ENCODE measurements at regions not wholly inside any gene's neighbourhood (a gene's known extent, or its start where the extent isn't known, plus 50 kb on each side); places are given as distances from the start of the nearest gene placed in this dataset.
A peak's percentile ranks its signal among the peaks of the same experiment; 100 is the strongest.

DNA sequence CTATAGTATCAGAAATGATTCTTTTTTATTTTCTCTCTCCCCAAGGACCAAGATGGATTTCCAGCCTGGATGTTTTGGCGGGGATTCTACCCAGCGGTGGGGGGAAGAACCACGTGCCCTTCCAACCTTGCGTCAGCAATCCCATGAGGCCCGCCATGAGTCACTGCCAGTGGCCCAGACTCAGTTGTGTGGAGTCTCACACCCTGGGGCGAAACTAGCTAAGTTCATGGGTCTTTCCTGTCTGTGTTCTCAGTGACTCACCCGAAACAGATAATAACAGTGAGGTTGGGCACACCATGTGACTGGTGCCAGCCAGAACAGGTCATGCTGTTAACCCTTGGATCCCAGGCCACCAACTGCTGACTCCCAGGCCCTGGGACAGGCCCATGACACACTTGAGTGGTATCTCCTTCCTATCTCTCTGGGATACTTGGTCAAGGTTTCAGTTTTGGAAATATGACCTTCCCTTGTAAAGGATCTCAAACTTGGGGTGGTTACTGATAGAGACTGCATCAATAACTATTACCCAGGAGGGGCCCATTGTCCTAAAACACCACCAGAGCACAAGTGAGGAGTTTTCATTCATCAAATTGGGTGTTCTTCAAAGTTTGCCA is 98.0 kb upstream of the DUSP10 start:
- CTCF ChIA-PET: interaction anchor here (1.4 kb wide), 1 partner anchor 90 kb away, joined by 4 read pairs; no protein-coding TSS in a partner anchor
- Mint-ChIP-seq H3K27me3 (ENCODE audit: low read depth) (peaks cover 5% of the 10 kb centered on the region), H3K27ac (peak overlapping the region; percentile 9), H3K9me3 (no peaks in the 10 kb centered on the region), H3K4me3 (no peak overlapping the region), H3K4me1 (ENCODE audit: low read depth) (peaks cover 35% of the 10 kb centered on the region), H3K36me3 (ENCODE audit: low read depth) (no peaks in the 10 kb centered on the region)
- peak; percentile 87 for DNase-seq
- intact Hi-C loops (cut with micrococcal nuclease): loop anchor here (1.0 to 10.0 kb wide), 10 partner anchors 15 to 965 kb away; partner anchors contain the start of genes DUSP10 and HLX

DNA sequence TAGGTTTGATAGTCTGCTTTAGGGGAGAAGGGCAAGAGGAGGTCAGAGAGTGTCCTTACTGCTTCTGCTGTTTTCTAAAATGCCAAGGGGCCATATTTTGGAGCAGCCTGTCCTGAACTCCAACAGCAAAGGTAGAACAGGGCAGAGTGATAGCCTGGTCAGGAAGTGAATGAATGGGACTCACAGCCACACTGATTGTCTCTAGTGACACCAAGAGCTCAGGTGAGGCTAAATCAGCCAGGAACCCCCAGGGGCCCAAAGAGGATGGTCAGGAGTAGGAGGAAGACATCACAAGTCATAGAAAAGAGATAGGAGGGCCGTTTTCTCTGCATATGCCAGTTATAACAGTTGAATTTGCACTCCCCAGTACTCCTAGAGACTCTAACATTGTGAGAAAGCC is 97.4 kb upstream of the DUSP10 start:
- no peak overlapping the region for H3K4me3 Mint-ChIP-seq
- no peaks in the 10 kb centered on the region for H3K9me3 Mint-ChIP-seq
- intact Hi-C loops (cut with micrococcal nuclease): loop anchor here (2.0 to 10.0 kb wide), 4 partner anchors 15 to 965 kb away; partner anchors contain the start of gene HLX
- peak; percentile 21 for DNase-seq
- CTCF ChIA-PET: interaction anchor here (1.4 kb wide), 1 partner anchor 90 kb away, joined by 4 read pairs; no protein-coding TSS in a partner anchor
- H3K4me1 Mint-ChIP-seq (ENCODE audit: low read depth): peaks cover 35% of the 10 kb centered on the region
- H3K27ac Mint-ChIP-seq: peak overlapping the region; percentile 9
- no peaks in the 10 kb centered on the region for H3K36me3 Mint-ChIP-seq (ENCODE audit: low read depth)
- H3K27me3 Mint-ChIP-seq (ENCODE audit: low read depth): peaks cover 5% of the 10 kb centered on the region

GRCh38 chr1:221837896-221838295 is 96.0 kb upstream of the DUSP10 start:
- DNase-seq: peak; percentile 70
- Mint-ChIP-seq H3K27me3 (ENCODE audit: low read depth) (peaks cover 5% of the 10 kb centered on the region), H3K4me3 (peak overlapping the region; percentile 16), H3K9me3 (no peaks in the 10 kb centered on the region), H3K27ac (peak overlapping the region; percentile 52), H3K36me3 (ENCODE audit: low read depth) (no peaks in the 10 kb centered on the region), H3K4me1 (ENCODE audit: low read depth) (peaks cover 35% of the 10 kb centered on the region)
- CTCF ChIA-PET: interaction anchor here (0.9 to 1.2 kb wide), 2 partner anchors 38 to 48 kb away, joined by 3 read pairs; no protein-coding TSS in a partner anchor
- intact Hi-C loops (cut with micrococcal nuclease): loop anchor here (1.0 to 10.0 kb wide), 6 partner anchors 9 to 963 kb away; partner anchors contain the start of gene HLX

- Mint-ChIP-seq H3K4me1 (ENCODE audit: low read depth) (peaks cover 31% of the 10 kb centered on the region), H3K27me3 (ENCODE audit: low read depth) (peaks cover 3% of the 10 kb centered on the region), H3K9me3 (no peaks in the 10 kb centered on the region), H3K27ac (no peak overlapping the region), H3K4me3 (no peak overlapping the region), H3K36me3 (ENCODE audit: low read depth) (no peaks in the 10 kb centered on the region)
- CTCF ChIA-PET: no interaction called here
- DNase-seq: no peak
- intact Hi-C loops (cut with micrococcal nuclease): loop anchor here (10.0 kb wide), 3 partner anchors 290 to 960 kb away; partner anchors contain the start of gene HLX
Observed at GRCh38 chr1:221834698-221835513, 93.0 kb upstream of the DUSP10 start.

- CTCF ChIA-PET: no interaction called here
- Mint-ChIP-seq H3K9me3 (no peaks in the 10 kb centered on the region), H3K27me3 (ENCODE audit: low read depth) (peaks cover 3% of the 10 kb centered on the region), H3K4me1 (ENCODE audit: low read depth) (peaks cover 33% of the 10 kb centered on the region), H3K4me3 (no peak overlapping the region), H3K36me3 (ENCODE audit: low read depth) (no peaks in the 10 kb centered on the region), H3K27ac (no peak overlapping the region)
- intact Hi-C loops (cut with micrococcal nuclease): loop anchor here (10.0 kb wide), 3 partner anchors 288 to 958 kb away; partner anchors contain the start of gene HLX
- no peak for DNase-seq
Observed at GRCh38 chr1:221832617-221833016, 90.7 kb upstream of the DUSP10 start.

DNA sequence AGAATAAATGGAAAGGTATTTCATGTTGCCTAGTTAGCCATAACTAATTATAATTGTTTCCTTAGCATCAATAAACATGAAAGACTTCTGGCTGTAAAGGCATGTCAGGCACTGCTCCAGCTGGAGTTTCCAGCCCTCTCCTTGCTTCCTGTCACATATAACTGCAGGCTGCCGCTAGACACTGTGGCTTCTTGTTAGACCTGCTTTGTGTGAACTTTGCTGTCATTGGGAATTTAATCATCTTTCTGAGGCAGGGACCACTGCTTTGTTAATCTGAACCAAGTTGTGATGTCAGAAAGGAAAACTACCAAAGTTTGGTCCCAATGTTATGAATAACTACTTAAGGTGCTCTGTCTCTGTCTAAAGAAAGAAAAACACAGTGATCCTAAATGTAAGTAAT is 90.3 kb upstream of the DUSP10 start:
- no peaks in the 10 kb centered on the region for H3K36me3 Mint-ChIP-seq (ENCODE audit: low read depth)
- no peak for DNase-seq
- no peak overlapping the region for H3K4me3 Mint-ChIP-seq
- H3K27me3 Mint-ChIP-seq (ENCODE audit: low read depth): peaks cover 3% of the 10 kb centered on the region
- no peaks in the 10 kb centered on the region for H3K9me3 Mint-ChIP-seq
- intact Hi-C loops (cut with micrococcal nuclease): loop anchor here (10.0 kb wide), 3 partner anchors 287 to 957 kb away; partner anchors contain the start of gene HLX
- CTCF ChIA-PET: no interaction called here
- no peak overlapping the region for H3K27ac Mint-ChIP-seq
- peaks cover 31% of the 10 kb centered on the region for H3K4me1 Mint-ChIP-seq (ENCODE audit: low read depth)

- Mint-ChIP-seq H3K27me3 (ENCODE audit: low read depth) (no peaks in the 10 kb centered on the region), H3K4me1 (ENCODE audit: low read depth) (peaks cover 45% of the 10 kb centered on the region), H3K9me3 (no peaks in the 10 kb centered on the region), H3K27ac (peak overlapping the region; percentile 83), H3K4me3 (peak overlapping the region; percentile 14), H3K36me3 (ENCODE audit: low read depth) (no peaks in the 10 kb centered on the region)
- DNase-seq: peak; percentile 83
- intact Hi-C loops (cut with micrococcal nuclease): loop anchor here (1.0 to 10.0 kb wide), 12 partner anchors 9 to 955 kb away; partner anchors contain the start of genes DUSP10 and HLX
- CTCF ChIA-PET: interaction anchor here (0.6 to 1.0 kb wide), 5 partner anchors 50 to 626 kb away, joined by 3 to 5 read pairs (median 3); no protein-coding TSS in a partner anchor
Observed at GRCh38 chr1:221829327-221830015, 87.6 kb upstream of the DUSP10 start.

DNA sequence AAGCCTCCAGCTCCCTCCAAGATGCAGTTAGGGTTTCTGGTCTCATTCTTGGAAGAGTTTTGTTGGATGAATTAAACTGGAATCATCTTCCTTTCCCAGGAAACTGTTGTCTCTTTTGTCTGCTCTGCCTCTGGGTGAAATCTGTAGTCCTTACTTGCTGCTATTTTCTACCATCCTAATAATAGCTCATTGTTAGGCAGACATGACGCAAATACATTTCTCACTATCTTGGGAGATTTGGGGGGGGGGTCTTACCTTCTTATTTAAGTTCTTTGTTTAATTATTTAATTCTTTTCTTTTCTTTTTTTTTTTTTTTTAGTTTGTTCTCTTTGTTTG is 85.4 kb upstream of the DUSP10 start:
- DNase-seq: no peak
- intact Hi-C loops (cut with micrococcal nuclease): no loop called here
- H3K4me3 Mint-ChIP-seq: no peak overlapping the region
- H3K4me1 Mint-ChIP-seq (ENCODE audit: low read depth): peaks cover 64% of the 10 kb centered on the region
- H3K27me3 Mint-ChIP-seq (ENCODE audit: low read depth): peaks cover 4% of the 10 kb centered on the region
- no peaks in the 10 kb centered on the region for H3K36me3 Mint-ChIP-seq (ENCODE audit: low read depth)
- CTCF ChIA-PET: interaction anchor here (1.0 kb wide), 1 partner anchor 277 kb away, joined by 3 read pairs; no protein-coding TSS in a partner anchor
- H3K9me3 Mint-ChIP-seq: no peaks in the 10 kb centered on the region
- H3K27ac Mint-ChIP-seq: no peak overlapping the region

DNA sequence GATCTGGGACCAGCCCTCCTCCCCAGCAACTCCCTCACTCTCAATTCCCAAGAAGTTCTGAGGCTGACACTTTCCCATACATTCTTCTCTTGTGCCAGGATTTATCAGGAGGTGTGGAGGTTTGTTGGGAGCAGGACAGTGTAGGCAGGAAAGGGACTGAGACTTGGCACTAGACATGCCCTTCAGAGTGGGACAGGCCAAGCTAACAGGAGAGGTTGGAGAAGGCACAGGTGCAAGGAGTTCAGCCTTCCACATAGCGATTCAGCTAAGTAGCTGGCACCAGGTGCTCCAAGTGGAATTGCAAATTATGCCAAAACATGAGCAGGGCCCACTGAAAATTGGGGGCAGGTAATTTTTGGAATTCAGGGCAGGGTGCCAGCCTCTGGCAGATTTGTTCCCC is 83.0 kb upstream of the DUSP10 start:
- no peak overlapping the region for H3K27ac Mint-ChIP-seq
- H3K4me3 Mint-ChIP-seq: no peak overlapping the region
- peaks cover 4% of the 10 kb centered on the region for H3K27me3 Mint-ChIP-seq (ENCODE audit: low read depth)
- intact Hi-C loops (cut with micrococcal nuclease): loop anchor here (1.0 to 2.0 kb wide), 6 partner anchors 9 to 71 kb away; no protein-coding TSS in a partner anchor
- H3K36me3 Mint-ChIP-seq (ENCODE audit: low read depth): no peaks in the 10 kb centered on the region
- H3K9me3 Mint-ChIP-seq: no peaks in the 10 kb centered on the region
- CTCF ChIA-PET: interaction anchor here (1.0 kb wide), 1 partner anchor 416 kb away, joined by 3 read pairs; no protein-coding TSS in a partner anchor
- peaks cover 55% of the 10 kb centered on the region for H3K4me1 Mint-ChIP-seq (ENCODE audit: low read depth)
- DNase-seq: no peak

DNA sequence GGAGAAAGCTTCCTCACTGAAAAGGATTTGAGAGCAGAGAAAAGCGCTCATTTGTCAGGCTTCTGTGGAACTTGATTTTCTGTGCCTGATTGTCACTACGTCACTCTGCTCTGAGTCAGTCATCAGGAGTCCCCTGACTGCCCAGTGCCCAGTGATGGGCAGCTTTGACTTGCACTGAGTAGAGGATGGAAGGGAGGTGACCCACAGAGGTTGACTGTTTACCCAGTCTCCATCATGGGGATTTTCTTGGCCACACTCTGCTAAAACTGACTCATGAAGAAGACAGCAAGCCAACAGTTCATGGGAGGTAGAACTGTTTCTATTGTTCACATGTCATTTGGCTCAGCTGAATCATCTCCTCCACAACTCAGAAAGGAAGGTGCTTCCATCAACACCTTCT is 82.1 kb upstream of the DUSP10 start:
- Mint-ChIP-seq H3K27ac (peak overlapping the region; percentile 27), H3K36me3 (ENCODE audit: low read depth) (no peaks in the 10 kb centered on the region), H3K9me3 (no peaks in the 10 kb centered on the region), H3K4me1 (ENCODE audit: low read depth) (peaks cover 47% of the 10 kb centered on the region), H3K27me3 (ENCODE audit: low read depth) (peaks cover 4% of the 10 kb centered on the region), H3K4me3 (no peak overlapping the region)
- DNase-seq: peak; percentile 51
- intact Hi-C loops (cut with micrococcal nuclease): loop anchor here (1.0 to 2.0 kb wide), 6 partner anchors 8 to 70 kb away; no protein-coding TSS in a partner anchor
- CTCF ChIA-PET: interaction anchor here (1.0 kb wide), 1 partner anchor 417 kb away, joined by 3 read pairs; no protein-coding TSS in a partner anchor

GRCh38 chr1:221823561-221823960 is 81.7 kb upstream of the DUSP10 start:
- no peaks in the 10 kb centered on the region for H3K9me3 Mint-ChIP-seq
- H3K27me3 Mint-ChIP-seq (ENCODE audit: low read depth): peaks cover 4% of the 10 kb centered on the region
- intact Hi-C loops (cut with micrococcal nuclease): no loop called here
- no peak for DNase-seq
- CTCF ChIA-PET: no interaction called here
- H3K4me1 Mint-ChIP-seq (ENCODE audit: low read depth): peaks cover 42% of the 10 kb centered on the region
- H3K27ac Mint-ChIP-seq: peak overlapping the region; percentile 27
- H3K4me3 Mint-ChIP-seq: no peak overlapping the region
- no peaks in the 10 kb centered on the region for H3K36me3 Mint-ChIP-seq (ENCODE audit: low read depth)

GRCh38 chr1:221823149-221823548 is 81.3 kb upstream of the DUSP10 start:
- Mint-ChIP-seq H3K36me3 (ENCODE audit: low read depth) (no peaks in the 10 kb centered on the region), H3K4me1 (ENCODE audit: low read depth) (peaks cover 38% of the 10 kb centered on the region), H3K27ac (no peak overlapping the region), H3K4me3 (no peak overlapping the region), H3K27me3 (ENCODE audit: low read depth) (peaks cover 4% of the 10 kb centered on the region), H3K9me3 (no peaks in the 10 kb centered on the region)
- CTCF ChIA-PET: no interaction called here
- peak; percentile 27 for DNase-seq
- intact Hi-C loops (cut with micrococcal nuclease): no loop called here
